HEK293 (cell line): ENCODE measurements at regions not wholly inside any gene's neighbourhood (a gene's known extent, or its start where the extent isn't known, plus 50 kb on each side); places are given as distances from the start of the nearest gene placed in this dataset.
"Not testable (repeated sequence)": the region's sequence is repeated elsewhere in the genome, so short reads cannot be mapped to it uniquely, and the experiment has no call there.

Experiments
- CTCF ChIA-PET: fragments of 350-600 bp; formaldehyde crosslinking; extraction: SDS; loops from one replicate; lab custom pipeline; 2021; ENCODE audit warnings: antibody characterized with exemption; lab: Yijun Ruan, JAX
- POLR2A ChIA-PET: fragments of 300-600 bp; formaldehyde crosslinking; extraction: SDS; loops from one replicate; lab custom pipeline; 2020; ENCODE audit warnings: antibody characterized with exemption, inconsistent platforms; lab: Yijun Ruan, JAX
- H3K27ac ChIP-seq: fragments of 200-500 bp; sonication (Bioruptor generic); 2 replicates; pipeline ENCODE4 v1.5.1; 2014; ENCODE audit warnings: low read depth, low read length, control low read depth, inconsistent platforms; ENCODE audit errors: extremely low read depth
- H3K36me3 ChIP-seq, 2 experiments: fragments of 200-500 bp in 1 of 2; sonication (Bioruptor generic) in 1 of 2; 1 replicate in 1 of 2; 2 replicates in 1 of 2; pipeline ENCODE4 v1.5.1; 2014 to 2017; ENCODE audit warnings: inconsistent platforms in 2 of 2, low read length in 2 of 2; ENCODE audit not compliant: control insufficient read depth in 2 of 2, insufficient read depth in 1 of 2
- H3K4me1 ChIP-seq: fragments of 200-500 bp; sonication (Bioruptor generic); 2 replicates; pipeline ENCODE4 v1.5.1; 2014; ENCODE audit warnings: mild to moderate bottlenecking, low read length, inconsistent platforms; ENCODE audit not compliant: control insufficient read depth, insufficient read depth
- H3K4me3 ChIP-seq: 2 replicates; pipeline ENCODE4 v1.5.1; 2011; ENCODE audit warnings: low read depth, mild to moderate bottlenecking, control low read depth, low read length, moderate library complexity
- H3K9me3 ChIP-seq: fragments of 200-500 bp; sonication (Bioruptor generic); 2 replicates; pipeline ENCODE4 v1.5.1; 2014; ENCODE audit warnings: low read depth, low read length, inconsistent platforms; ENCODE audit not compliant: control insufficient read depth, insufficient read depth
- BCL6B ChIP-seq: fragments of 450-650 bp; formaldehyde crosslinking; IDR thresholded peaks from 2 replicates; pipeline ENCODE4 v1.5.1; 2017; ENCODE audit warnings: missing biosample characterization, missing genetic modification characterization
- GLIS1 ChIP-seq: fragments of 450-650 bp; formaldehyde crosslinking; IDR thresholded peaks from 2 replicates; pipeline ENCODE4 v1.5.1; 2016; ENCODE audit warnings: missing biosample characterization, missing genetic modification characterization
- INSM2 ChIP-seq: fragments of 450-650 bp; formaldehyde crosslinking; IDR thresholded peaks from 2 replicates; pipeline ENCODE4 v1.5.1; 2016; ENCODE audit warnings: missing biosample characterization, missing genetic modification characterization
- KLF10 ChIP-seq: fragments of 450-650 bp; IDR thresholded peaks from 2 replicates; pipeline ENCODE4 v1.5.1; 2018; ENCODE audit warnings: missing biosample characterization, mild to moderate bottlenecking, missing genetic modification characterization
- KLF17 ChIP-seq: fragments of 450-650 bp; formaldehyde crosslinking; IDR thresholded peaks from 2 replicates; pipeline ENCODE4 v1.5.1; 2016; ENCODE audit warnings: missing biosample characterization, missing genetic modification characterization
- MYNN ChIP-seq: fragments of 450-650 bp; formaldehyde crosslinking; IDR thresholded peaks from 2 replicates; pipeline ENCODE4 v1.5.1; 2016; ENCODE audit warnings: missing biosample characterization, missing genetic modification characterization, borderline replicate concordance
- OVOL3 ChIP-seq: fragments of 450-650 bp; formaldehyde crosslinking; IDR thresholded peaks from 2 replicates; pipeline ENCODE4 v1.5.1; 2016; ENCODE audit warnings: missing biosample characterization, missing genetic modification characterization
- SETDB1 ChIP-seq: IDR thresholded peaks from one replicate; pipeline ENCODE4 v1.6.1; 2017; ENCODE audit warnings: mild to moderate bottlenecking, low read length, moderate library complexity, mixed read lengths; ENCODE audit not compliant: insufficient read length
- YY2 ChIP-seq: fragments of 450-650 bp; formaldehyde crosslinking; IDR thresholded peaks from 2 replicates; pipeline ENCODE4 v1.5.1; 2016; ENCODE audit warnings: missing biosample characterization, missing genetic modification characterization
- ZBTB20 ChIP-seq: fragments of 450-650 bp; formaldehyde crosslinking; IDR thresholded peaks from 2 replicates; pipeline ENCODE4 v1.5.1; 2016; ENCODE audit warnings: missing biosample characterization, missing genetic modification characterization
- ZBTB8A ChIP-seq: fragments of 450-650 bp; formaldehyde crosslinking; IDR thresholded peaks from 2 replicates; pipeline ENCODE4 v1.5.1; 2016; ENCODE audit warnings: missing biosample characterization, missing genetic modification characterization
- ZFP69B ChIP-seq: fragments of 450-650 bp; formaldehyde crosslinking; IDR thresholded peaks from 2 replicates; pipeline ENCODE4 v1.5.1; 2016; ENCODE audit warnings: missing biosample characterization, missing genetic modification characterization
- ZIC2 ChIP-seq: fragments of 450-650 bp; formaldehyde crosslinking; IDR thresholded peaks from 2 replicates; pipeline ENCODE4 v1.5.1; 2016; ENCODE audit warnings: missing biosample characterization, missing genetic modification characterization
- ZNF10 ChIP-seq: fragments of 450-650 bp; formaldehyde crosslinking; IDR thresholded peaks from 2 replicates; pipeline ENCODE4 v1.5.1; 2017; ENCODE audit warnings: missing biosample characterization, missing genetic modification characterization
- ZNF138 ChIP-seq: fragments of 450-650 bp; formaldehyde crosslinking; IDR thresholded peaks from 2 replicates; pipeline ENCODE4 v1.5.1; 2016; ENCODE audit warnings: missing biosample characterization, missing genetic modification characterization, borderline replicate concordance
- ZNF157 ChIP-seq: fragments of 450-650 bp; formaldehyde crosslinking; IDR thresholded peaks from 2 replicates; pipeline ENCODE4 v1.5.1; 2016; ENCODE audit warnings: missing biosample characterization, missing genetic modification characterization
- ZNF174 ChIP-seq: fragments of 450-650 bp; formaldehyde crosslinking; IDR thresholded peaks from 2 replicates; pipeline ENCODE4 v1.5.0; 2017; ENCODE audit warnings: missing biosample characterization, mild to moderate bottlenecking, missing genetic modification characterization
- ZNF239 ChIP-seq: fragments of 450-650 bp; formaldehyde crosslinking; IDR thresholded peaks from 2 replicates; pipeline ENCODE4 v1.5.1; 2016; ENCODE audit warnings: missing biosample characterization, missing genetic modification characterization
- ZNF24 ChIP-seq: fragments of 450-650 bp; formaldehyde crosslinking; IDR thresholded peaks from 2 replicates; pipeline ENCODE4 v1.5.1; 2016; ENCODE audit warnings: missing biosample characterization, missing genetic modification characterization
- ZNF37A ChIP-seq: fragments of 450-650 bp; IDR thresholded peaks from 2 replicates; pipeline ENCODE4 v1.5.1; 2018; ENCODE audit warnings: missing biosample characterization, missing genetic modification characterization
- ZNF610 ChIP-seq: fragments of 450-650 bp; formaldehyde crosslinking; IDR thresholded peaks from 2 replicates; pipeline ENCODE4 v1.5.1; 2016; ENCODE audit warnings: missing biosample characterization, missing genetic modification characterization, borderline replicate concordance
- ZNF776 ChIP-seq: fragments of 450-650 bp; formaldehyde crosslinking; IDR thresholded peaks from 2 replicates; pipeline ENCODE4 v1.5.0; 2017; ENCODE audit warnings: missing biosample characterization, missing genetic modification characterization, borderline replicate concordance
- ZNF791 ChIP-seq: fragments of 450-650 bp; formaldehyde crosslinking; IDR thresholded peaks from 2 replicates; pipeline ENCODE4 v1.5.1; 2016; ENCODE audit warnings: missing biosample characterization, missing genetic modification characterization
- ZSCAN5A ChIP-seq: fragments of 450-650 bp; formaldehyde crosslinking; IDR thresholded peaks from 2 replicates; pipeline ENCODE4 v1.5.1; 2016; ENCODE audit warnings: missing biosample characterization, missing genetic modification characterization

- H3K27ac ChIP-seq, H3K4me1 ChIP-seq, H3K36me3 ChIP-seq, CTCF ChIA-PET, H3K9me3 ChIP-seq, POLR2A ChIA-PET, H3K4me3 ChIP-seq: not testable (repeated sequence)
Observed at GRCh38 chr14:106480287-106480686, 953.9 kb downstream of the TMEM121 start.

- H3K27ac ChIP-seq, H3K4me3 ChIP-seq, H3K36me3 ChIP-seq, H3K4me1 ChIP-seq, H3K9me3 ChIP-seq, POLR2A ChIA-PET: not testable (repeated sequence)
- CTCF ChIA-PET, result interaction anchor here (0.6 kb wide), 2 partner anchors 145 to 209 kb away, joined by 3 to 4 read pairs; no protein-coding TSS in a partner anchor
Observed at GRCh38 chr14:106482213-106482612, 955.8 kb downstream of the TMEM121 start.

- no peak overlapping the region for H3K27ac ChIP-seq
- H3K36me3 ChIP-seq, result no peaks in the 10 kb centered on the region
- ChIA-PET CTCF (no interaction called here), POLR2A (no interaction called here)
- no peak overlapping the region for H3K4me3 ChIP-seq
- TF ChIP-seq ZNF37A (no peak), ZNF776 (tag by site-specific recombination) (no peak), GLIS1 (no peak), YY2 (tag by site-specific recombination) (no peak), ZIC2 (tag by site-specific recombination) (no peak), ZBTB8A (tag by site-specific recombination) (no peak)
- H3K9me3 ChIP-seq, result no peaks in the 10 kb centered on the region
- no peaks in the 10 kb centered on the region for H3K4me1 ChIP-seq
Observed at GRCh38 chr14:106487600-106487999, 961.2 kb downstream of the TMEM121 start.

- TF ChIP-seq ZNF24 (tag by site-specific recombination) (no peak), ZNF239 (tag by site-specific recombination) (no peak), ZNF157 (tag by site-specific recombination) (no peak), MYNN (tag by site-specific recombination) (no peak), KLF17 (no peak), ZNF174 (tag by site-specific recombination) (no peak), INSM2 (tag by site-specific recombination) (no peak), SETDB1 (no peak), ZNF791 (tag by site-specific recombination) (no peak), ZNF10 (tag by site-specific recombination) (no peak), OVOL3 (tag by site-specific recombination) (no peak), ZBTB20 (tag by site-specific recombination) (no peak), ZNF610 (tag by site-specific recombination) (no peak), ZFP69B (tag by site-specific recombination) (no peak), ZSCAN5A (tag by site-specific recombination) (no peak), GLIS1 (no peak), BCL6B (tag by site-specific recombination) (no peak), ZNF138 (tag by site-specific recombination) (no peak), KLF10 (tag by site-specific recombination) (no peak)
- Histone ChIP-seq H3K4me3 (no peak overlapping the region), H3K36me3 (no peaks in the 10 kb centered on the region), H3K9me3 (no peaks in the 10 kb centered on the region), H3K27ac (no peak overlapping the region), H3K4me1 (no peaks in the 10 kb centered on the region)
- POLR2A ChIA-PET, result no interaction called here
- CTCF ChIA-PET, result interaction anchor here (1.0 to 2.1 kb wide), 4 partner anchors 12 to 223 kb away, joined by 3 to 6 read pairs (median 4); no protein-coding TSS in a partner anchor
Observed at GRCh38 chr14:106488291-106488690, 961.9 kb downstream of the TMEM121 start.
